A673 (cell line): ENCODE measurements at regions not wholly inside any gene's neighbourhood (a gene's known extent, or its start where the extent isn't known, plus 50 kb on each side); places are given as distances from the start of the nearest gene placed in this dataset.

Source experiments
- EZH2 ChIP-seq: fragments of 200-600 bp; sonication (generic); IDR thresholded peaks from 2 replicates; pipeline ENCODE4 v1.6.1; 2017; ENCODE audit warnings: borderline replicate concordance, low read depth, mild to moderate bottlenecking, mixed read lengths, antibody characterized with exemption, low read length; ENCODE audit not compliant: poor library complexity, severe bottlenecking
- TF ChIP-seq, protein P1 (sequence below): fragments of 300-800, 200-600 bp; sonication (generic); conservative IDR thresholded peaks from 2 replicates; pipeline ENCODE4 v1.5.1; 2017; ENCODE audit warnings: low read depth, mild to moderate bottlenecking, antibody characterized with exemption, low read length, moderate library complexity, mixed read lengths

DNA sequence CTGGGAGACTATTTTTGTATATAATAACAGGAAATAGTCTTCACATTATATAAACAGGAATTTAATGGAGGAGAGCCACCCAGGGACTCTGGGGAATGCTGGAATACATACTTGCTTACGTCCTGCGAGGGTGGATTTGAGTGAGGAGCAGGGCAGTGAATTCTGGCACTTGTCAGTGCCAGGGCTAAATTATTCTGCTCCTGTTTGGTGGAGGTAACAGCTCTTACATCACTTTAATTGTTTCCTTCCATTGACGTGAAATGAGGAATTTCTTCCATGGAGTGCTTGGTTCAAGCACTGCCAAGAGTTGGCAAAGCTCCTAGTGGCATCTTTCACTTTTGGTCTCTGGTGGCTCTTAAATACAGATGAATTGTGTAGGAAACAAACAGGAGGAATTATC, 94.1 kb upstream of the GOLGA8J start:
- TF ChIP-seq, protein P1, sequence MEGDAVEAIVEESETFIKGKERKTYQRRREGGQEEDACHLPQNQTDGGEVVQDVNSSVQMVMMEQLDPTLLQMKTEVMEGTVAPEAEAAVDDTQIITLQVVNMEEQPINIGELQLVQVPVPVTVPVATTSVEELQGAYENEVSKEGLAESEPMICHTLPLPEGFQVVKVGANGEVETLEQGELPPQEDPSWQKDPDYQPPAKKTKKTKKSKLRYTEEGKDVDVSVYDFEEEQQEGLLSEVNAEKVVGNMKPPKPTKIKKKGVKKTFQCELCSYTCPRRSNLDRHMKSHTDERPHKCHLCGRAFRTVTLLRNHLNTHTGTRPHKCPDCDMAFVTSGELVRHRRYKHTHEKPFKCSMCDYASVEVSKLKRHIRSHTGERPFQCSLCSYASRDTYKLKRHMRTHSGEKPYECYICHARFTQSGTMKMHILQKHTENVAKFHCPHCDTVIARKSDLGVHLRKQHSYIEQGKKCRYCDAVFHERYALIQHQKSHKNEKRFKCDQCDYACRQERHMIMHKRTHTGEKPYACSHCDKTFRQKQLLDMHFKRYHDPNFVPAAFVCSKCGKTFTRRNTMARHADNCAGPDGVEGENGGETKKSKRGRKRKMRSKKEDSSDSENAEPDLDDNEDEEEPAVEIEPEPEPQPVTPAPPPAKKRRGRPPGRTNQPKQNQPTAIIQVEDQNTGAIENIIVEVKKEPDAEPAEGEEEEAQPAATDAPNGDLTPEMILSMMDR: no peak
- no peak for TF ChIP-seq EZH2
